NK-92 treated with Interleukin-12 subunit alpha and Interleukin-12 subunit beta, amount 100 ng/mL, for 24 hours (cell line): ENCODE measurements at regions not wholly inside any gene's neighbourhood (a gene's known extent, or its start where the extent isn't known, plus 50 kb on each side); places are given as distances from the start of the nearest gene placed in this dataset.

Experiments
- DNase-seq: peaks from one replicate; lab custom pipeline; 2025; lab: John Stamatoyannopoulos, UW

DNA sequence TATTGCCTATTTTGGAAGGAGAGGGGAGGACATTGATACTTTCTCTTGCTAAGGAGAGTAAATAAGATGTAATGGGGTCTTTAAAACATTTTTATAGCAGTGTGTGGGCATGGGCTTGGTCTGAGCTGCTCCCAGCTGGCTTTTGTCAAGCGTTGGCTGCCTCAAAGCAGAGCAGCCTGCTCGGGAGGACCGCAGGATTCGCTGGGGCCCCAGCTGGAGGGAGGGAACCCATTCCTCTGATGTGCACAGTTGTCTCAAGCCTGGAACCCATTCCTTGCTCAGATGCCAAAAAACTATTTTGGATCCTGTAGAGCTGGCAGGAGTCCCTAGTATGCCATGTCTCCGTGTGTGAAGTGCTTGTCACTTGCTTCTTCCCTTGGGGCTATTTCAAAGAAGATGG is 59.4 kb upstream of the RMDN2 start:
- DNase-seq, result no peak

- DNase-seq, result no peak
Observed at GRCh38 chr2:37866171-37866934, 58.7 kb upstream of the RMDN2 start.

DNA sequence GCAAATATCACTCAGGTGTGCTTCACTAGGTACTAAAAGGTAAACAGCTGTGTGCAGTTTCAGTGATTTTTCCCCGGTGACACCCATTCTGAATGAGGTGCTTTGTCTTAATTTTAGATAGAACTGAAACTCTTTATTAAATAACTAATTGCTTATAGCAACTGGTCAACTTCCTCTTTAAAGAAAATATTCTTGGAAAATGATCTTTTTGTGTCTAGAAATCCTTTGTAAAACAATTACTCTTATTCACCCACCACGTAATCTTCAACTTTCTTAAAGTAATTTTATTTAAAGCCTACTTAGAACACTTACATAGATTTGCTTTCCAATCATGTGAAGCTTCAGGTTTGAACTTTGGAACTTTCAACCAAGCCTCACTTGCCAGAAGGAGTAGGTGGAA is 57.9 kb upstream of the RMDN2 start:
- DNase-seq, result no peak

GRCh38 chr2:37868866-37869265 is 56.2 kb upstream of the RMDN2 start:
- no peak for DNase-seq

- DNase-seq, result no peak
Observed at GRCh38 chr2:37869304-37869703, 55.8 kb upstream of the RMDN2 start.

DNA sequence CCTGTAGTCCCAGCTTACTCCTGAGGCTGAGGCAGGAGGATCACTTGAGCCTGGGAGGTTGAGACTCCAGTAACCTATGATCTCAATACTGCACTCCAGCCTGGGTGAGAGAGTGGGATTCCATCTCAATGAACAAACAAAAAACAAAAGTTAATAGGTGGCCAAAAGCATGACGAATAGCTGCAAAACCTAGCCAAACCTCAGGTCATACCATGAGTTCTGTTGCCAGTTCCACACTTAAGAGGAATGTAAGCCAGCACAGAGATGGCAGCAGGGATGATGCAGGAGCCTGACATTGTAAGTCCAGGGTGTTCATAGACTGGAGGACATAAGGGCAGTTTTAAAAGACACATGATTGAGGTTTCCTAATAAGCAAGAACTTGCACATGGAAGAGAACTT is 55.3 kb upstream of the RMDN2 start:
- no peak for DNase-seq

- DNase-seq, result no peak
Observed at GRCh38 chr2:37870829-37871228, 54.3 kb upstream of the RMDN2 start.

GRCh38 chr2:37871456-37872191 is 53.5 kb upstream of the RMDN2 start:
- DNase-seq, result no peak

DNA sequence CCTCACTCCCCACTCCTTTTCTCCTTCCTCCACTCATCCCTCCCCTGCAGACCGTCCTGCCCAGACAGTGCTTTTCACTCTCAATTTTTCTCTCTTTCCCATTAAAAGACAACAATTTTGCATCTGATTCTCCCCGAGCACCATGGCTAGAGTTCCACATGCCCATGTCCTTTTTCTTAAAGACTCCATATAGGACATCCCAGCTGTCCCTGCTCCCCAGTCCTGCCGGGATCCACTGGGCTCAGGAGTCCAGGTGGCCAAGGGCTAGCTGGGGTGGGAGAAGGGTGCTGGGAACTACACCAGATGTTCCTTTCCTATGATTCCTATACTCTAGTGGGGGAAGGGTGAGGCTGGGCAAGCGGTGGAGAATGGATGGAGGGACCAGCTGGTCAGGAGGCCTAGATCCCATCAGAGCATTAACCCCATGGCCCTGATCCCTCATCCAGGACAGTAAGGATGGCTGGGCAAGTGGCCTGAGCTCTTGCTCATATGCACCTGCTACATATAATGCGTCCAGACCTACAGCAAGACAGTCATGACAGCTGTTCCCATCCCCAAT is 52.8 kb upstream of the RMDN2 start:
- DNase-seq, result no peak

GRCh38 chr2:37873229-37873628 is 51.9 kb upstream of the RMDN2 start:
- no peak for DNase-seq

- no peak for DNase-seq
Observed at GRCh38 chr2:37873749-37874330, 51.2 kb upstream of the RMDN2 start.

DNA sequence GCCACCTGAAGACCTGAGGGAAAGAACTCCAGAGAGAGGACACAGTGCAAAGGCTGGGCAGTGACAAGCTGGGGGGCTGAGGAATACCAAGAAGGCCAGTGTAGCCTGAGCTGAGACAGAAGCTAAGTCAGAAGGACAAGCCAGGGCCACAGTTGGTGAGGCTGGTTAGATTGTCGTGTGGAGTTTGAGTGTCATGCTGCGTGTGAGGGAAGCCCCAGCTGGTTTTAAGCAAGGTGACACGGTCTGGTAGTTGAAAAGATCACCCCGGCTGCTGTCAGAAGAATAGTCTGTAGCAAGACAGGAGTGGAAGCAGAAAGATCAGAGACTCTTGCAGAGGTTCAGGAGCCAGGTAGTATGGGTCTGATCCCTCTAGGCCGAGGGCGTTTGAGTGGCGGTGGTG is 50.6 kb upstream of the RMDN2 start:
- DNase-seq, result no peak
